ENCODE measurements at regions not wholly inside any gene's neighbourhood (a gene's known extent, or its start where the extent isn't known, plus 50 kb on each side); places are given as distances from the start of the nearest gene placed in this dataset.

DNA sequence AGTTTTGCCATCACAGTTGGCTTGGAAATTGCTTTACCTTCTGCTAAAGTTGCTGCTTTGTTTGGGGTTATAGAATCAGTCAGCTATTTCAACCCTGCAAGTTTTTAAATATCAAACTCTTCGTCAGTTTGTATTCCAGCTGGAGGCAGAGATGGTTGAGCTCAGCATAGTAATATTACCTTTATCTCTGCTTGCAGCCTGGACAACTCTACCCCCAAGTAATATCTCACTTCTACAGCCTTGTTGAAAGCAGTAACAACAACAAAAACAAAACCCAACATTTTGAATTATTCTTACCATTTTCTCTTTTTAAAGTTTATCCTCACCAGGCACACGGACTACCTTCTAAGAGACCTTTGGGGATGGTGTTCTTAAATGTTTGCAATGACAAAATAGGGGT, 239.1 kb upstream of the PHF14 start:
- H3K27ac ChIP-seq, result no peak overlapping the region
- no peaks in the 10 kb centered on the region for H3K9me3 ChIP-seq
- no peak for DNase-seq (ENCODE audit: low spot score in 2 of 2)
- no peaks in the 10 kb centered on the region for H3K4me1 ChIP-seq
- H3K4me3 ChIP-seq, result no peak overlapping the region
- TF ChIP-seq POLR2AphosphoS5 (IDR thresholded peaks at IDR 0.05) (no peak), POLR2A (IDR thresholded peaks at IDR 0.05) (no peak)
- TF ChIP-seq, protein P1, sequence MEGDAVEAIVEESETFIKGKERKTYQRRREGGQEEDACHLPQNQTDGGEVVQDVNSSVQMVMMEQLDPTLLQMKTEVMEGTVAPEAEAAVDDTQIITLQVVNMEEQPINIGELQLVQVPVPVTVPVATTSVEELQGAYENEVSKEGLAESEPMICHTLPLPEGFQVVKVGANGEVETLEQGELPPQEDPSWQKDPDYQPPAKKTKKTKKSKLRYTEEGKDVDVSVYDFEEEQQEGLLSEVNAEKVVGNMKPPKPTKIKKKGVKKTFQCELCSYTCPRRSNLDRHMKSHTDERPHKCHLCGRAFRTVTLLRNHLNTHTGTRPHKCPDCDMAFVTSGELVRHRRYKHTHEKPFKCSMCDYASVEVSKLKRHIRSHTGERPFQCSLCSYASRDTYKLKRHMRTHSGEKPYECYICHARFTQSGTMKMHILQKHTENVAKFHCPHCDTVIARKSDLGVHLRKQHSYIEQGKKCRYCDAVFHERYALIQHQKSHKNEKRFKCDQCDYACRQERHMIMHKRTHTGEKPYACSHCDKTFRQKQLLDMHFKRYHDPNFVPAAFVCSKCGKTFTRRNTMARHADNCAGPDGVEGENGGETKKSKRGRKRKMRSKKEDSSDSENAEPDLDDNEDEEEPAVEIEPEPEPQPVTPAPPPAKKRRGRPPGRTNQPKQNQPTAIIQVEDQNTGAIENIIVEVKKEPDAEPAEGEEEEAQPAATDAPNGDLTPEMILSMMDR (IDR thresholded peaks at IDR 0.05), result no peak
- intact Hi-C loops (cut with DNase I; ENCODE audit: low total_unique reads), result no loop called here
- no peaks in the 10 kb centered on the region for H3K36me3 ChIP-seq
- no peaks in the 10 kb centered on the region for H3K27me3 ChIP-seq

DNA sequence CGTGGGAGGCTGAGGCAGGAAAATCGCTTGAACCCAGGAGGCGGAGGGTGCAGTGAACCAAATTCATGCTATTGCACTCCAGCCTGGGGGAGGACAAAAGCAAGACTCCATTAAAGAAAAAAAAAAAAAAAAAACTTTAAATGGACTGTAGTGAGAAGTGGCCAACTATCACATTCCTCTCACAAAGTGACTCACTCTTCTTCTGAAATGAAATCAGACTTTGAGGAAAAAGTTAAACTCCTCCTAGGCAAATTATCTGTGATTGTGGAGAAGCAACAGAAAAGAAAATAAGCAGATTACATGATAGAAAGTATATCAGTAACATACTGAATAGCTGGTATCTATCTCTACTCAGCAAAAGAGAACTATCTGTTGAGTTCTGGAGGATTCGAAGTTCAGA, 234.3 kb upstream of the PHF14 start:
- intact Hi-C loops (cut with DNase I; ENCODE audit: low total_unique reads), result no loop called here
- TF ChIP-seq, protein P1 (IDR thresholded peaks at IDR 0.05), result no peak
- TF ChIP-seq POLR2AphosphoS5 (IDR thresholded peaks at IDR 0.05) (no peak), POLR2A (IDR thresholded peaks at IDR 0.05) (no peak)
- H3K27ac ChIP-seq, result no peak overlapping the region

GRCh38 chr7:10740805-10741204, 232.9 kb upstream of the PHF14 start:
- intact Hi-C loops (cut with DNase I; ENCODE audit: low total_unique reads), result no loop called here
- Histone ChIP-seq H3K4me3 (no peak overlapping the region), H3K36me3 (no peaks in the 10 kb centered on the region), H3K27ac (no peak overlapping the region), H3K27me3 (no peaks in the 10 kb centered on the region), H3K4me1 (no peaks in the 10 kb centered on the region), H3K9me3 (no peaks in the 10 kb centered on the region)
- TF ChIP-seq, protein P1 (IDR thresholded peaks at IDR 0.05), result no peak
- TF ChIP-seq POLR2AphosphoS5 (IDR thresholded peaks at IDR 0.05) (no peak), POLR2A (IDR thresholded peaks at IDR 0.05) (no peak)
- no peak for DNase-seq (ENCODE audit: low spot score in 2 of 2)

More for the DNA sequence above, 234.3 kb upstream of the PHF14 start:
- Histone ChIP-seq H3K4me1 (no peaks in the 10 kb centered on the region), H3K36me3 (no peaks in the 10 kb centered on the region), H3K27me3 (no peaks in the 10 kb centered on the region), H3K4me3 (no peak overlapping the region), H3K9me3 (no peaks in the 10 kb centered on the region)
- no peak for DNase-seq (ENCODE audit: low spot score in 2 of 2)

DNA sequence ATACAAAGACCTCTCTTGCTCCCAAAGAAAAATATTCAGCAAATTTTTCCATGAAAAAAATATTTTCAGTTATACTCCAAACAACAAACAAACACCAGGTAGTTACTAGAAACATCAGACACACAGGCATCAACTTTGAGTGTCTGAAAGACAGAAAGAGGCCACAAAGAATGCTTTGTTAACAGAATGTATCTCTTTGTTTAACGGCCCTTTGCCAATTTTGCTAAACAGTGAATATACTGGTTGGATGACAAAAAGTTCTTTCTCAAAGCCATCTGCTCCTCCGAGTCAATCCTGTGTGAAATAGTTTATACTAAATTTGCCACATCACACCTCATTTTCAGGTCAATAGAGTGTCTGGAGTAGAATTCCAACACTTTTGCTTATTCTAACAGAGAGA, 216.7 kb upstream of the PHF14 start:
- no peak for DNase-seq (ENCODE audit: low spot score in 2 of 2)
- H3K36me3 ChIP-seq, result no peaks in the 10 kb centered on the region
- no peaks in the 10 kb centered on the region for H3K27me3 ChIP-seq
- TF ChIP-seq POLR2A (IDR thresholded peaks at IDR 0.05), result no peak
- no peak for TF ChIP-seq POLR2AphosphoS5 (IDR thresholded peaks at IDR 0.05)
- TF ChIP-seq, protein P1 (IDR thresholded peaks at IDR 0.05), result no peak
- H3K4me3 ChIP-seq, result no peak overlapping the region
- intact Hi-C loops (cut with DNase I; ENCODE audit: low total_unique reads), result no loop called here
- no peak overlapping the region for H3K27ac ChIP-seq
- H3K9me3 ChIP-seq, result peaks cover 6 to 24% of the 10 kb centered on the region in 2 donors
- no peaks in the 10 kb centered on the region for H3K4me1 ChIP-seq

DNA sequence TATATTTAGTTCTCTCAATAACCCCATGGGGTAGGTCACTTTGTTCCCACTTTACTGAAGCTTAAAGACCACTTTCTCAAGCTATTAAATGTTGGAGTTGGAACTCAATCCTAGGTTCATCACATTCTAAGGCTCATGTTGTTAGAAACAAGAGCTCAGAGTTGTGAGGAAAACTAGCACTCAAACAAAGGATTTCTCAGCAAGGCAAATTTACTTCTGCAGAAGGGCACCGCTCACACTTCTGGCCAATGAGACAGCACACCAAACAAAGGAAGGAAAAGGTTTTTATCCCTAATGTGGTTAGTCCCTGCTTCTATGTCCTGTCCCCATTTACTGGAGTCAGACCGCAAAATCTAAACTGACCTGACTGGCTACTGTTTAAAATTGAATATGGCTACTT, 214.6 kb upstream of the PHF14 start:
- H3K27me3 ChIP-seq, result no peaks in the 10 kb centered on the region
- H3K4me3 ChIP-seq, result no peak overlapping the region
- peaks cover 6 to 24% of the 10 kb centered on the region in 2 donors for H3K9me3 ChIP-seq
- H3K36me3 ChIP-seq, result no peaks in the 10 kb centered on the region
- no peaks in the 10 kb centered on the region for H3K4me1 ChIP-seq
- no peak for DNase-seq (ENCODE audit: low spot score in 2 of 2)
- intact Hi-C loops (cut with DNase I; ENCODE audit: low total_unique reads), result no loop called here
- no peak overlapping the region for H3K27ac ChIP-seq
- TF ChIP-seq POLR2A (IDR thresholded peaks at IDR 0.05), result no peak
- TF ChIP-seq POLR2AphosphoS5 (IDR thresholded peaks at IDR 0.05), result no peak
- TF ChIP-seq, protein P1 (IDR thresholded peaks at IDR 0.05), result no peak
